ENCODE measurements at regions not wholly inside any gene's neighbourhood (a gene's known extent, or its start where the extent isn't known, plus 50 kb on each side); places are given as distances from the start of the nearest gene placed in this dataset.

DNA sequence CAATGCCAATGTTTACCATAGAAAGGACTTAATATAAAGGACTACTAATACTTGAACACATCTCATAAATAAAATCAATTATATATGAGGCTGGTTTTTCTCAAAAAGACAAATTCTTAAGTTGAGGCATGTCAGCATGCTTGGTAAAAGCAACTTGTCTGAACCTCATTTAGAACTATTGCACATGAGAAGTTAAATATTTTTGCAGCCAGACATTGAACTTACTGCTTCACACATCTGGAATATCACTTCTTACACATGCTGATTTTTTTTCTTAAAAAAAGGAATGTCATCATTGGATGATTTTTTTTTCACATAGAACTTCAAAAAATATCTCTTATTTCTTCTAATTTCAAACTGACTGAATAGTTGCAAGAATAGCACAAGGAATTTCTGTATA lies 609.0 kb downstream of the EPHA4 start:
- DNase-seq (ENCODE audit: low read depth), result no peak

DNA sequence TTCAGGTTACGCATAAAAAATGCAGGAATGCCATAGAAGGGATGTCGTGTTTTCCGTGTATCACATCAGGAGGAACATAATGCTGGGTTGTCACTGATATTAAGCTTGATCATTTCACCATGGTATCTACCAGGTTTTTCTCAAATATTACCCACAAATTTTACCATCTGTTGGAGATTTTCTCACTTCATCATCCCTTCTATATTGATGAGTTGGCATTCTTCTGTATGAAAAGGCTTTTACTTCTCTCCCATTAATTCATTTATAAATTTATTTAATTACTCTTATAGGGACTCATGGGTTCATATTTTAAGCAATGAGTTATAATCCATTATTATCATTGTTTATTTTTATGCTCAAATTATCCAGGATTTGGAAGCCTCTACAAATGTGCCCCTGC lies 608.2 kb downstream of the EPHA4 start:
- DNase-seq (ENCODE audit: low read depth), result no peak

DNA sequence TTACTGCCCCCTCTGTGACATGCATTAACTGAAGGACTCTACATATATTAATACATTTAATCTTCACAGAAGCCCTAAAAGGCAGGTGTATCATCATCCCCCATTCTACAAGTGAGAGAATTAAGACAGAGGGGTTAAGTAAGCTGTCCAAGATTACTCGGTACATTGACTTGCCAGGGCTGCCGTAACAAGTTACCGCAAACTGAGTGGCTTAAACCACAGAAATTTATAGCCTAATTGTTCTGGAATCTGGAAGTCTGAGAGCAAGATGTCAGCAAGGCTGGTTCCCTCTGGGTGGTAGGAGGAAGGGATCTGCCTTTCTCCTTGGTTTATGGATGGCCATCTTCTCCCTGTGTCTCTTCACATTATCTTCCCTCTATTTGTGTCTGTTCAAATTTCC lies 605.5 kb downstream of the EPHA4 start:
- no peak for DNase-seq (ENCODE audit: low read depth)

DNA sequence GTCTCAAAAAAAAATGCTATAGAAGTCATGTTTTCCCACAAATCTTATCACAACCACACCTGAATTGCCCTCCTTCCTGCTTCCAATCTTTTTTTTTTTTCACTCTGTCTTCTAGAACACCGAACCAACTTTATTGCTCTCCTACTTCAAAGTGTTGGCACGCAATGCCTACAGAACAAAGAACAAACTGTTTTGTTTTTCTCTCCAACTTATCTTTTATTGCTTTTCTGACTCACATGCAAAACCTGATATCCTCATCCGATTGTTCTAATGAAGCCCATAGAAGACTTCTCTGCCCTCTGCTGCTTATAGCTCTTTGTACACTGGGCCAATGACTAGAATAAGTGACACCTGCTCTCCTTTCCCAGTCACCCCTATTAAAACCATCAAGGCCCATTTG lies 602.8 kb downstream of the EPHA4 start:
- no peak for DNase-seq (ENCODE audit: low read depth)

DNA sequence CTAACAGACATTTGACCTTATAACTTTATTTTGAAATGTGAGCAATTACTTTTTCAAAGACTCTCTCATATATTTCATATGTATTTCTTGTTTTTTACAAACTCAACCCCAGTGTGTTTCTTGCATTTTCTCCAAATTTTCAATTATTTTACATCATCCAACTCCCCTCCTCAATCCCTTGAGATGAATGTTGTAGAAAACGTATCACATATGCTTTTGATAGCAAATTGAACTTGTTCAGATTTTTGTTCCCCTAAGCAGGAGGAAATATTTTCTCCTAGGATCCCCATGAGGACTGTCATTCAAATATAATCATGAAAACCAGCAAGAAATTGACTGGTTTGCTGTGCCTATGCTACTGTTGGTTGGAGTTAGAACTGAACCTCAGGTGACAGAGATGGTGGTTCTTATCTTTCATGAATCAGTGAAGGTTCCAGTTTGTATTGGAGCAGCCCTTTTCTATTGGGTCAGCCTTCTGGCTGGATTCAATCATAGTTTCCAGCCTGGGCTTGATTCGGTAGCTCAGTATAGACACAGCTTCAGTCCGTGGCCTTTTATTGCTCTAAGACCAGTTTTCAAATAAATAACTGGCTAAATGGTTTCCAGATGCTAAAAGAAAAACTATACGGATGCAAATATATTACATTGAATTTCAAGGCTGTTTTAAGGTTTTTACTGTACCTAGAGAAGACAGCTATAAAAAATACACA lies 591.0 kb downstream of the EPHA4 start:
- DNase-seq (ENCODE audit: low read depth), result no peak

DNA sequence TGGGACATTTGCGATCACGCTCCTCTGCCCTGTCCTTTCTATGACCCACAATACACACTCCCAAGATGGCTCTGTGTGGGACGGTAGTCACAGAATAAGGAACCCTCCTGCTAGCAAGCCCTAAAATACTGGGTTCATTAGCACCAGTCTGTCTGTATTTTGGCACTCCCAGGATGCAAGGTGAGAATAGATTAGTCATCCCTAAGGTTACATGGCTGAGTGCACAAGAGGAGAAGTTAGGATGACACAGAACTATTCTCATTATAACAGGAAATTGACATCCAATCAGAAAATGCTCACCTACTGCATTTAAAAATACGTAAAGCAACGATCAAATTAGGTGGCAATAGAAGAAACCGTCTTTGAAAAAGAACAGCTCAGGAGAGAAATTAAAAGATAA lies 590.2 kb downstream of the EPHA4 start:
- DNase-seq (ENCODE audit: low read depth), result no peak

DNA sequence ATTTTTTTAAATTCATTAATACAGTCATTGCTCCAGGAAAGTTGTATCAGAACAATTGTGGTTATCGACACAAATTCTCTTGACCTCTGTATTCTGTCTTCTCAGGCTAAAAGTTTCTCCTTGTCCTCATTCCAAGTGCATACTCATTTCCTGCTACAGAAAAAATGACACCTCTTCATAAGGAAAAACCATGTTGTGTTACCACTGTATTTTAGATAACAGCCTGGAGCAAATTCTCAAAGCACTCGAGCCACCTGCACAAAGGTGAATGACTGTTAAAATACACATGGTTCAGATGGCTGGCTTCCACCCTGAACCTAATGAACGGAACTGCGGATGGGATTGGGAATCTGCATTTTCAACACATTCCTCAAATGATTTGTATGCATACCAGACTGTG lies 586.5 kb downstream of the EPHA4 start:
- no peak for DNase-seq (ENCODE audit: low read depth)

DNA sequence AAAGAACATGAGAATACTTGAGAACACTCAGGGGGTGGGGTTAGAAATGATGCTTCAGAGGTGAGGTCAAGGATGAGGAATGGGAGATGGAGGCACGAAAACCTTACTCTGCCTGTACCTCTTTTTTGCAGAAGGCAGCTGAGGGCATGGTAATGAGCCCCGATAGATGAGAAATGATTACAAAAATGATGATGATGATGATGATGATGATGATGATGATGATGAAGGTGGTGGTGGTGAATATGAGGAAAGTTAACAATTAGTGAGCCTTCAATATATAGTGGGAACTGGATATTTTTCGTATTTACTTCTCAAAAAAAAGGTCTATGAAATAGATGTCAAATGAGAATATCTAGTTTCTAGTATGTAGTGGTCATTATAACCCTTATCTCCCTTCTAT lies 584.3 kb downstream of the EPHA4 start:
- DNase-seq (ENCODE audit: low read depth), result no peak

DNA sequence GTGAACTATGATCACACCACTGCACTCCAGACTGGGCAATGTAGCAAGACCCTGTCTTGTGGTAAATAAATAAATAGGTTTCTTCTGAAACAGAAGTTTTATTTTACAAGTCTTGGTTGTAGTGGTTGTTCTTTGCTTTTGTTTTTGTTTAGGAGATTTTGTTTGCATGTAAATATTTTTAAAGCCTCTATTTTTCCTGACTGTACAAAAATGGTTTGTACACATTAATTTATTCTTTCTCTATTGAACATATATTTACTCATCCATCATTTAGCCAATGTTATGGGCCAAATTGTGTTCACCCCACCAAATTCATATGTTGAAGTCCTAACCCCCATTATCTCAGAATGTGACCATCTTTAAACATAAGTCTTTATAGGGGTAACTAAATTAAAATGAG lies 580.1 kb downstream of the EPHA4 start:
- DNase-seq (ENCODE audit: low read depth), result no peak

DNA sequence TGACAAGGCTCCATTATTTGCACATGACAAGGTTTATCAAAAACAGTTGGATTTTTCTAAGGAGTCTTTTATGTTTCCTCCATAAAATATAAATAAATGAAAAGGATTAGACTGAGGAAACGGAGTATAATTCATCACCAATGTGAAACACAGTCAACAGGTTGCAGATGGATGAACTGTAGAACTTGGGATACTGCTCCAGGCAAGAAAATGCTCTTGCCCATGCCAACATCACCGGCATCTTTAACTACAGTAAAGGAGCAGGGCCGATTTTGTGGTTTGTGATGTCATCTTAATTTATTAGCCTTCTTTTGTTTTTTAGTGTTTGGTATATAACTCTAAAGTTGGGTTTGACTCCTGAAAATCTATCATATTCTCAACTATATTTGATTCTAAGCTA lies 577.3 kb downstream of the EPHA4 start:
- DNase-seq (ENCODE audit: low read depth), result no peak

DNA sequence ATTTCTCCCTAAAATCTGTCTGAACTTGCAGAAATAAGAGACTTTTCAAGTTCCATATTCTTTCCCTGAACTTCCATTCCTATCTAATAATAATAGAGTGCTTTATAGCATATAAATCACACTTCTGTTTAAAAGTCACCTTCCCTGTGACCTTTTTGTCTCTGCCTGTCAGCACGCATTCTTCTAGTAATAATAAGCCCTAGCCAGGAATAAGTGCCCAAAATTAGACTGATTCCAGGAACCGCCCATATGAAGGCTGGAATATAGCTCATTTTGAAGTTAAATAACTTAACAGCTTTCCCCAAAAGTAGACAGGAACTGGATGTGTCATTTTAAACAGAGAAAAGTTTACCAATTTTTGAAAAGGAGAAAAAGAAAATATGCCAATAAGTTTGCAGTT lies 576.5 kb downstream of the EPHA4 start:
- DNase-seq (ENCODE audit: low read depth), result no peak

DNA sequence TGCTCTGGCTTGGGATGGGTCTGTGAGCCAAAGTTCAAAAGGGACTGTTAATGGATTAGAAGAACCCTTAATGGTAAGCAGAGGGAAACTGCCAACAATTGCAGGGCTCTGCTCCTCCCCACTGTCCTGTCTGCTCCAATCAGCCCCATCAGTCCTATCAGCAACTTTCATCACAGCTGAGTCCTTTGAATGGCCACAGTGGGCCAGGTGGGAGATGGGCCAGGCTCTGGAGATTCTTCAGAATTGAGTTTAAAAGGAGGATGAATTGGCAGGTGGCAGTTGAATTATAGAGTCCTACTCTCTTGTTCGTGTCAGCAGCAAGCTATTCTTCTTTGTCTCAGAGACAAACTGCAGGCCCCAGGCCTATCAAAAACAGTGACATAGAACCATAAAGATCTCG lies 573.9 kb downstream of the EPHA4 start:
- no peak for DNase-seq (ENCODE audit: low read depth)

DNA sequence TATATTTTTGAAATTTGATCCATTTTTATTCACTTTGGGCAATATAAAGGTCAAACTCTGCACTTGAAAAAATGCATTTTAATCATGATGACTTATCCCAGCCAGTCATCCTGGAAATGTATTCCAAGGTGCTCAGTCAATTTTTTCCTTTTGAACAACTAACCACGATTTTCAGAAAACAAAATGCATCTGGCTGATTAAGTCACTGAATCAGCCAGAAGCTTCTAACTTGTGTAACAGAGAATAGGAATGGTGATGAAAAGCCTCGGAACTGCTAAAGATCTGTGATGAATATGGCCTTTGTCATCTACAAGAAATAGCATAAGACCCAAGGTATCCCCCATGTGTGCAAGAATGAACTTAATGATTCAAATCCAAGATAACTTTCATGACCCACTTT lies 572.7 kb downstream of the EPHA4 start:
- no peak for DNase-seq (ENCODE audit: low read depth)

DNA sequence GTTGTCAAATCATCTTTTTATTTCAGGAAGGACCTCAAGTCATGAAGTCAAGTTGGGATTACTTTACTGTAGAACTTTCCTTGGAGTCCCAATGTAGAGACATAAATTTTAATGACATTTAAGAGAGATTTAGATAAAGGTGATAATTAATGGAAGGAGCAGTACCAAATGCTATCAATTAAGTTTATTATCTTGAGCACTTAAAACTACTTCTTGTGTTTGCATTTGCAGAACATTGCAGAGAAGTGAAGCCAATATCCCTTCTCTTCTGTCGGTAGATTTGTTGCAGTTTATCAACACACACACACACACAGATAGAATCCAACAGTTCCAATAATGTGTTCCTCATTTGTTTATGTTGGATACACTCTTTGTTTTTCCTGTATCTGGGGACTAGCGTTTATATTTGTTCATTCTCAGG lies 570.7 kb downstream of the EPHA4 start:
- DNase-seq (ENCODE audit: low read depth), result no peak

DNA sequence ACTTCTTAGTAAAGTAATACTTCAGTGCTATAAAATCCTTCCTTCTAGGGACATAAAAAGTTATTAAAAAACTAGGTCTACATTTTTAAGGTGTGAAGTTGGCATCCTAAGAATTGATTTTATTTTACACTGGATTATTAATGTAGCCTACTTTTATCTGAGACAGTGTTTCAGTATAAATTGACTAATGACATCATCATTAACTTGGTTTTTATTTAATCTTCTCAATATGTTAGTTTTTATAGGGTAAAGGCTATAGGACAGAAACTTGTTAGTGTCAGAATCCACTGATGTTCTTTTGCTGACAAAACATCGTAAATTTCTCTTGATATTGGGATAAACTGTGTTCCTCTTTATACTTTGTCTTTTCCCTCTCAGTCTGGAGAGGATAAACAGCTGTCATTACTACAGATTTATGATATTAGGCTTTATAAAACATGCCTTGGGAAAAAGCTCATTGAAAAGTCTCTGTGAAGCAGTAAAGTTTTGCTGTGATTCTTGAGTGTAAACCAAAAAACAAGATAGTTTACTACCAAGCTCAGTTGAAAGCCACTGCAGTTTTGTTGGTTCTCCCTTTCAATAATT lies 569.9 kb downstream of the EPHA4 start:
- no peak for DNase-seq (ENCODE audit: low read depth)

DNA sequence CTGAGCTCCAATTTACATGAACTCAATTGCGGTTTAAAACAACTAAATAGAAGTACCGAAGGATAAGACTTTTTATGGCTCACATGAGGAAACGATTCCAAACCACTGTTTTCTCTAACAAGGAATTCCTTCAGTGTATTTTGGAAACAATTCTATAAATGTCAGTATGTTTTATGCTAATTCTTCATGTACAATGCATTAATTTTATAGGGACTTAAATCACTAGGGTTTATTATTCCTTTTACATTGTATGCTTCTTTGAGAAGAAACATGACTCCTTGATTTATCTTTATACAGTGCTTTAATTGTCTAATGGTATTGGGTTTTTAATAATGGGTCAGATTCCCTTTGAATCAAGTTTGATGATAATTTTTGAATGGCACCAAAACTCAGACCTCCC lies 566.8 kb downstream of the EPHA4 start:
- no peak for DNase-seq (ENCODE audit: low read depth)

DNA sequence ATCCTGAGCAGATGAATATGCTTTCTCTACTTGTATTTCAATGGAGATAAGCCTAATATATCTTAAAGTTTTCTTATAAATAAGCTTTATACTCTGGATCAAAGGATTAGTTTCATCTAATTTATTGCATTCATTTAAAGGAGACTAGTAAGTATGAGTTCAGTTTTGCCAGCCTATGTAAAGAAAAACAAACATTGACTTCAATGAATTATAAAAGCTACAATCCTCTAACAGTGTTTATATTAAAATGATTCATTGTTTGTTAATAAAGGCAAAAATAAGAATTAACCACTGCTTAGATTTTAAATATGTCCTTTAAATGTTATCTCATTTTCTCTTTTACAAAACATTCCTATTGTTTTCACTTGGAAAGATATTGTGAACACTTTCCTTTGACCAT lies 566.0 kb downstream of the EPHA4 start:
- DNase-seq (ENCODE audit: low read depth), result no peak

DNA sequence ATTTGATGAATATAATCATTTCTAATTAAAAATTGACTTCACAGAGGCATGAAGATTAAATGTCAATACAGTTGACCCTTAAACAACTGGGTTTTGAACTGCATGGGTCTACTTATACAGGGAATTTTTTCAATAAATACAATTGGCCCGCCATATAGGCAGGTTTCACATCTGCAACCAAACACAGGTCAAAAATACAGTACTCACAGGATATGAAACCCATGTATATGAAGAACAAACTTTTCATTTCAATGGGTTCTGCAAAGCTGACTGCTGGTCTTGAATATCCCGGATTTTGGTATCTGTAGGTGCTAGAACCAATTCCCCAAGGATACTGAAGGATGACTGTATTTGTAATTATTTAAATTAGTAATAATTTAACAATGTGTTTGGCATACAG lies 555.6 kb downstream of the EPHA4 start:
- no peak for DNase-seq (ENCODE audit: low read depth)

DNA sequence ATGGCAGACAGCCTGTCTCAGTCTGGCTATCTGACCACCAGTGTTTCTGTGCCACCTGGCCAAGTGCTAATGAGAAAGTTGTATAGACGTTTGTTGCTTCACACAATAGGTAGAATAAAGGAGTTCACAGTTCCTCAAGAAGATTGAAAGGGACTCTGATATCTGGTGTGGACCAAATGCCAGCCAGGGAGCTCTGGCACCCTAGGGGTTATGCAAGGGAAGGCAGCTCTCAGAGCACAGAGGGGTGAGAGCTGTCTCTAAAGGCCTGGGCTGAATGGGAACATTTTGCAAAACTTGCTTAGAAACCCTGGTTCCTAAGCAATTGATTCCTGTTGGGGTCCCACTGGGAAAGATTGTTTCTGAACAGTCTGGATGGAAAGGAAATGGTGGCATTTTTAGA lies 553.8 kb downstream of the EPHA4 start:
- DNase-seq (ENCODE audit: low read depth), result no peak

DNA sequence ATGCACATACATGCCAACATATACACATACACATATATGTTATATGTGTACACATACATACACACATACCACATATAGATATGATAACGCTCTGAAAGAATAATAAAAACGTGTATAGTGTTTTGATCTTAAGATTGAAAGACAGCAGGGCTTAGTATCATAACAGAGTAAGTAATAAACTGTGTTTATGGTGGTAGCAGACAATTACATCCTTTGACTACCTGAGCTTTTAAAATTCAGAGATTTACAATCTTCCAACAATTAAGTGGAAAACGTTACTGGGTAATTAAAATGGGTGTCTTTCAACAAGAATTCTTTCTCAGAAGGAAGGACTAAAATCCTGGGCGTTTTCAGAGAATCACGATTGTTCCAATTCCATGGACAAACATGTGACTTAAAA lies 552.4 kb downstream of the EPHA4 start:
- no peak for DNase-seq (ENCODE audit: low read depth)

DNA sequence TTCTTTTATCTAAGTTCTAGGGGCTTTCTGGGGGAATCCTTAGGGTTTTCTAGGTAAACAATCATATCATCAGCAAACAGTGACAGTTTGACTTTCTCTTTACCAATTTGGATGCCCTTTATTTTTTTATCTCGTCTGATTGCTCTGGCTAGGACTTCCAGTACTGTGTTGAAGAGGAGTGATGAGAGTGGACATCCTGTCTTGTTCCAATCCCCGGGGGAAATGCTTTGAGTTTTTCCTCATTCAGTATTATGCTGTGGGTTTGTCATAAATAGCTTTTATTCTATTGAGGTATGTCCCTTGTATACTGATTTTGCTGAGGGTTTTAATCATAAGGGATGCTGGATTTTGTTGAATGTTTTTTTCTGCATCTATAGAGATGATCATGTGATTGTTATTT lies 549.5 kb downstream of the EPHA4 start:
- no peak for DNase-seq (ENCODE audit: low read depth)

DNA sequence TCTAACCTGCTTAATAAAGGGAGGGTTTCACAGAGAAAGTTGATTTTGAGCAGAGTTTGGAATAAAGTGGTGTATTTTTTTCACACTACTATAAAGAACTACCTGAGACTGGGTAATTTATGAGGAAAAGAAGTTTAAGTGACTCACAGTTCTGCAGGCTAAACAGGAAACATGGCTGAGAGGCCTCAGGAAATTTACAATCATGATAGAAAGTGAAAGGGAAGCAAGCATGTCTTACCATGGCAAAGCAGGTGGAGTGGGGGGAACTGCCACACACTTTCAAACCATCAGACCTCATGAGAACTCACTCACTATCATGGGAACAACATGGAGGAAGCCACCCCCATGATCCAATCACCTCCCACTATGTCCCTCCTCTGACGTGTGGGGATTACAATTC lies 546.7 kb downstream of the EPHA4 start:
- DNase-seq (ENCODE audit: low read depth), result no peak

DNA sequence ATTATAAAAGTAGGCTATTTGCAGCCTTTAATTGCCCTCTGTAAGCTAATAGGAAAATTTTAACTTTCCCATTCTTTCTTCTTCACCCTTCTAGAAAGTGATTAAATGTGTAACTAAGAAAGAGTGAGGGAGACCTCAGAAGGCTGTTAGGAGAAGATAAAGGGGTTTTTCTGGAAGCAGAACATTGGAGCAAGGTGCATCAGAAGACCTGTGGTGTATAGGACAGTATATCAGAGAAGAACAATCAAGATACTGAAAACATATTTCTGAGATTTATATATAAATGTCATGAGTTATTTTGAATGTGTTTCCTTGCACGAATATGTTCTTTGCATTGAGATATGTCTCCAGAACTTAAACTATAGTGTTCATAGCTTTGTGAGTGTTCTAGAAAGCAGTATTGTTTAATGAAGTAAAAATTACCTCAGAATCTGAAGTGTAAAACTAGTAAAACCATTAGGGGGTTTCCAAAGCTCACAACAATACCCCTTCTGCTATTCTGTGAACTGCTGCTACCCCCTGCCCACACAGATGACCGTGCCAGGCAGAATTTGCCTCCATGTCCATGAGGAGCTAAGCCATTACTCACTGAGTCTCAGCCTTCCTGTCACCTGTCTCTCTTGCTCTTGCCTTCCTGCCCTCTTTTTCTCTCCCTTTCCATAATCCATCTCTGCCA lies 537.9 kb downstream of the EPHA4 start:
- DNase-seq (ENCODE audit: low read depth), result no peak

DNA sequence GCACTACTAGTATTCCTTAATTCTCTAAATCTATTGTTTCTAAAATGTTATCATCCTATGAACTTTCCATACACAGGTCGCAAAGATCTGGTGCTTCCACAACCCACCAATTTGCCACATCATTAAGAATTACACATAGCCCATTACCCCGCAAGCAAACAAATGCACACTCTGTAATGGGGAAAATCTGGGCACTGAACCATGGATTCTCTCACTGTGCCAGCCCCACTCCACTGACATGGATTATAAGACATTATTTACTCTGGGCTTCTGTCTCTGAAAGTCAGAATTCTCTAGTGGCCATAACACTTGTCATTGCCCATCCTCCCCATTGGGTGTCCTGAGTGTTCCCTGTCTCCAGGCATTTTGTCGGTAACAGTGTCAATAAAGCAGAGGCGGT lies 537.1 kb downstream of the EPHA4 start:
- no peak for DNase-seq (ENCODE audit: low read depth)
